ENCODE measurements at regions not wholly inside any gene's neighbourhood (a gene's known extent, or its start where the extent isn't known, plus 50 kb on each side); places are given as distances from the start of the nearest gene placed in this dataset.
"Not testable (repeated sequence)": the region's sequence is repeated elsewhere in the genome, so short reads cannot be mapped to it uniquely, and the experiment has no call there.

DNA sequence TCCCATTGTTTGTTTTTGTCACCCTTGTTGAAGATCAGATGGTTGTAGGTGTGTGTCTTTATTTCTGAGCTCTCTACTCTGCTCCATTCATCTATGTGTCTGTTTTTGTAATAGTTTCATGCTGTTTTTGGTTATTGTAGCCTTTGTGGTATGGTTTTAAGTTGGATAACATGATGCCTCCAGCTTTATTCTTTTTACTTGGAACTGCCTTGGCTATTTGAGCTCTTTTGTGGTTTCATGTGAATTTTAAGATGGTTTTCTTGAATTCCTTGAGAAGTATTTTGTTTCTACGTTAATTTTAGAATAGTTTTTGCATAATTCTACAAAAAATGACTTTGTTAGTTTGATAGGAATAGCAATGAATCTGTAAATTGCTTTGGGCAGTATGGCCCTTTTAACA lies 170.0 kb upstream of the IGFBP3 start:
- no peak for DNase-seq (ENCODE audit: low spot score)
- Histone ChIP-seq H3K4me1 (ENCODE audit: insufficient read depth, poor library complexity, severe bottlenecking) (no peaks in the 10 kb centered on the region), H3K4me3 (ENCODE audit: severe bottlenecking) (no peak overlapping the region), H3K27me3 (ENCODE audit: insufficient read depth, poor library complexity, severe bottlenecking) (no peaks in the 10 kb centered on the region), H3K9me3 (ENCODE audit: severe bottlenecking) (no peaks in the 10 kb centered on the region), H3K27ac (ENCODE audit: poor library complexity, severe bottlenecking) (no peak overlapping the region), H3K36me3 (ENCODE audit: low read depth) (no peaks in the 10 kb centered on the region)
- no peak for TF ChIP-seq CTCF (IDR thresholded peaks at IDR 0.05; ENCODE audit: poor library complexity, severe bottlenecking)
- no peak for ATAC-seq (ENCODE audit: low read depth)

- no peak overlapping the region for H3K4me3 ChIP-seq (ENCODE audit: severe bottlenecking)
- ATAC-seq (ENCODE audit: low read depth) (no peak), DNase-seq (ENCODE audit: low spot score) (no peak)
- no peak overlapping the region for H3K27ac ChIP-seq (ENCODE audit: poor library complexity, severe bottlenecking)
- H3K4me1 ChIP-seq (ENCODE audit: insufficient read depth, poor library complexity, severe bottlenecking): no peaks in the 10 kb centered on the region
- no peaks in the 10 kb centered on the region for H3K36me3 ChIP-seq (ENCODE audit: low read depth)
- H3K27me3 ChIP-seq (ENCODE audit: insufficient read depth, poor library complexity, severe bottlenecking): no peaks in the 10 kb centered on the region
- no peak for TF ChIP-seq CTCF (IDR thresholded peaks at IDR 0.05; ENCODE audit: poor library complexity, severe bottlenecking)
- H3K9me3 ChIP-seq (ENCODE audit: severe bottlenecking): no peaks in the 10 kb centered on the region
Observed at GRCh38 chr7:46089281-46089680, 168.2 kb upstream of the IGFBP3 start.

- H3K4me3 ChIP-seq (ENCODE audit: severe bottlenecking); H3K27me3 ChIP-seq (ENCODE audit: insufficient read depth, poor library complexity, severe bottlenecking); H3K27ac ChIP-seq (ENCODE audit: poor library complexity, severe bottlenecking); ATAC-seq (ENCODE audit: low read depth); H3K4me1 ChIP-seq (ENCODE audit: insufficient read depth, poor library complexity, severe bottlenecking); DNase-seq (ENCODE audit: low spot score); H3K36me3 ChIP-seq (ENCODE audit: low read depth); H3K9me3 ChIP-seq (ENCODE audit: severe bottlenecking): not testable (repeated sequence)
Observed at GRCh38 chr7:46088486-46088885, 167.4 kb upstream of the IGFBP3 start.

- H3K4me1 ChIP-seq (ENCODE audit: insufficient read depth, poor library complexity, severe bottlenecking): peaks cover 11% of the 10 kb centered on the region
- H3K27me3 ChIP-seq (ENCODE audit: insufficient read depth, poor library complexity, severe bottlenecking): no peaks in the 10 kb centered on the region
- no peaks in the 10 kb centered on the region for H3K9me3 ChIP-seq (ENCODE audit: severe bottlenecking)
- no peak overlapping the region for H3K4me3 ChIP-seq (ENCODE audit: severe bottlenecking)
- TF ChIP-seq CTCF (IDR thresholded peaks at IDR 0.05; ENCODE audit: poor library complexity, severe bottlenecking): no peak
- H3K27ac ChIP-seq (ENCODE audit: poor library complexity, severe bottlenecking): no peak overlapping the region
- no peak; the same call in 2 of the 3 replicates for ATAC-seq (ENCODE audit: low read depth)
- no peaks in the 10 kb centered on the region for H3K36me3 ChIP-seq (ENCODE audit: low read depth)
- no peak for DNase-seq (ENCODE audit: low spot score)
Observed at GRCh38 chr7:46080595-46081159, 159.6 kb upstream of the IGFBP3 start.

DNA sequence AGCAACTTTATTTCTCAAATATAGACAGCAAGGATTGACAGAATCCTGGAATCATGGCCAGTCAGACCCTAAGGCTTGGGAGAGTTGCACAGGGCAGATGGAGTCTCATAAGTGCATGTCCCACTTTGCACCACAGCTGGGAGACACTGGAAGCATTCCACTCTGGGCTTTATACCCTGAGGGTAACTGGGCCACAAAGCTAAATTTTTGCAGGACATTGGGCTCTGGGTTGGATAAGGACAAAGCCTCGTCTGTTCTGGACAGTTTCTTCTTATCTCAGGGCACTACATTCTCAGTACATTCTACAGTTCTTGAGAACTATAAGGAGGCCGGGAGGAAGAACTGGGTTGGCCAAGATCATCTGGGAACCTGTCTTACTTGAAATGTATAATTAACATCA lies 158.3 kb upstream of the IGFBP3 start:
- H3K27me3 ChIP-seq (ENCODE audit: insufficient read depth, poor library complexity, severe bottlenecking): no peaks in the 10 kb centered on the region
- H3K4me3 ChIP-seq (ENCODE audit: severe bottlenecking): no peak overlapping the region
- DNase-seq (ENCODE audit: low spot score) (no peak), ATAC-seq (ENCODE audit: low read depth) (no peak)
- no peak overlapping the region for H3K27ac ChIP-seq (ENCODE audit: poor library complexity, severe bottlenecking)
- TF ChIP-seq CTCF (IDR thresholded peaks at IDR 0.05; ENCODE audit: poor library complexity, severe bottlenecking): no peak
- H3K9me3 ChIP-seq (ENCODE audit: severe bottlenecking): no peaks in the 10 kb centered on the region
- peaks cover 11% of the 10 kb centered on the region for H3K4me1 ChIP-seq (ENCODE audit: insufficient read depth, poor library complexity, severe bottlenecking)
- no peaks in the 10 kb centered on the region for H3K36me3 ChIP-seq (ENCODE audit: low read depth)
